K562 (cell line): ENCODE measurements at regions not wholly inside any gene's neighbourhood (a gene's known extent, or its start where the extent isn't known, plus 50 kb on each side); places are given as distances from the start of the nearest gene placed in this dataset.
A peak's percentile ranks its signal among the peaks of the same experiment; 100 is the strongest.
"Not testable (repeated sequence)": the region's sequence is repeated elsewhere in the genome, so short reads cannot be mapped to it uniquely, and the experiment has no call there.

ENCODE experiments used
- ATAC-seq: fragments of 200-7000 bp; cut with Tn5 transposase; 3 replicates; pipeline ENCODE4 v1.9.1; 2020; ENCODE audit warnings: moderate library complexity
- BruUV-seq: library from RNA; stranded (reverse); fragments of 400-500 nt; replicated peaks from 2 replicates; lab custom pipeline; 2021; lab: Mats Ljungman, UMichigan
- CTCF ChIA-PET: fragments of 300-600 bp; formaldehyde crosslinking; extraction: SDS; loops from one replicate; lab custom pipeline; 2021; ENCODE audit warnings: low intra/inter-chr PET ratio; lab: Yijun Ruan, JAX
- POLR2A ChIA-PET: fragments of 300-600, 350-650 bp; sonication (Branson Sonifier 250); formaldehyde crosslinking; extraction: SDS; loops from one replicate; lab custom pipeline; 2021; ENCODE audit warnings: antibody characterized with exemption, inconsistent platforms; lab: Yijun Ruan, JAX
- DNase-seq, 4 experiments: peaks; one replicate each; pipeline versions ENCODE4 v3.0.0 to v3.0.0-alpha.2; 2011 to 2018; ENCODE audit warnings: low spot score in 3 of 4, mixed read lengths in 3 of 4; ENCODE audit errors: extremely low read depth in 1 of 4
- FAIRE-seq: peaks from 2 replicates; lab custom pipeline; 2011; peaks lifted over from hg19 to GRCh38; lab: Jason Lieb, UNC
- H2AFZ ChIP-seq: 2 replicates; pipeline ENCODE4 v1.6.0; 2011; ENCODE audit warnings: low read depth, low read length, control low read depth, inconsistent platforms
- H3K27ac ChIP-seq: fragments of 200-600 bp; 3 replicates; pipeline ENCODE4 v1.8.0; 2011; ENCODE audit warnings: low read depth, mild to moderate bottlenecking, control low read depth, inconsistent platforms, low read length, moderate library complexity, mixed read lengths; ENCODE audit errors: extremely low read depth
- H3K27me3 ChIP-seq, 2 experiments: fragments of 300-600 bp in 1 of 2; 2 replicates in 1 of 2; 3 replicates in 1 of 2; pipeline versions ENCODE4 v1.6.0 to v1.8.0; 2011; ENCODE audit warnings: inconsistent platforms in 2 of 2, low read length in 2 of 2, mild to moderate bottlenecking in 1 of 2, mixed read lengths in 1 of 2, moderate library complexity in 1 of 2; ENCODE audit not compliant: control insufficient read depth in 2 of 2, insufficient read depth in 2 of 2
- H3K36me3 ChIP-seq: fragments of 300-600 bp; 3 replicates; pipeline ENCODE4 v1.8.0; 2011; ENCODE audit warnings: mild to moderate bottlenecking, low read length, inconsistent platforms; ENCODE audit not compliant: control insufficient read depth, insufficient read depth
- H3K4me1 ChIP-seq, 2 experiments: fragments of 200-600 bp in 1 of 2; replicated peaks in 1 of 2; 2 replicates in 1 of 2; 3 replicates in 1 of 2; pipeline versions ENCODE4 v1.5.1 to v1.8.0; 2011; ENCODE audit warnings: inconsistent platforms in 2 of 2, low read length in 2 of 2, mild to moderate bottlenecking in 1 of 2, mixed read lengths in 1 of 2, moderate library complexity in 1 of 2; ENCODE audit not compliant: control insufficient read depth in 2 of 2, insufficient read depth in 2 of 2
- H3K4me2 ChIP-seq: 2 replicates; pipeline ENCODE4 v1.6.1; 2011; ENCODE audit warnings: low read length, control low read depth, inconsistent platforms, mixed read lengths; ENCODE audit not compliant: insufficient read depth
- H3K4me3 ChIP-seq: fragments of 200-600 bp; sonication (generic), shearing (Covaris generic); 2 replicates; pipeline ENCODE4 v1.5.1; 2016; ENCODE audit warnings: control low read depth, inconsistent platforms
- H3K79me2 ChIP-seq: fragments of 200-600 bp; 3 replicates; pipeline ENCODE4 v1.8.0; 2011; ENCODE audit warnings: low read length, inconsistent platforms; ENCODE audit not compliant: control insufficient read depth, insufficient read depth
- H3K9ac ChIP-seq, 2 experiments: 2 replicates each; pipeline versions ENCODE4 v1.6.0 to v1.6.1; 2011; ENCODE audit warnings: low read depth in 2 of 2, low read length in 2 of 2, control low read depth in 1 of 2, inconsistent platforms in 1 of 2, mild to moderate bottlenecking in 1 of 2, mixed read lengths in 1 of 2; ENCODE audit not compliant: insufficient read depth in 1 of 2
- H3K9me1 ChIP-seq: one replicate; pipeline ENCODE4 v1.6.0; 2011; ENCODE audit warnings: inconsistent platforms, mild to moderate bottlenecking, low read length, moderate library complexity; ENCODE audit not compliant: control insufficient read depth, insufficient read depth
- H3K9me3 ChIP-seq: replicated peaks from 2 replicates; pipeline ENCODE4 v1.5.1; 2011; ENCODE audit warnings: low read depth, low read length, inconsistent platforms; ENCODE audit not compliant: control insufficient read depth, insufficient read depth
- H4K20me1 ChIP-seq: replicated peaks from 2 replicates; pipeline ENCODE4 v1.6.1; 2011; ENCODE audit warnings: low read length, inconsistent platforms, mixed read lengths; ENCODE audit not compliant: control insufficient read depth, insufficient read depth
- CCAR2 ChIP-seq: fragments of 200-400 bp; formaldehyde crosslinking; IDR thresholded peaks from 2 replicates; pipeline ENCODE4 v1.6.1; 2017; ENCODE audit warnings: mild to moderate bottlenecking, low read depth, low read length
- E2F3 ChIP-seq: fragments of 250-450 bp; sonication (Bioruptor Pico); IDR thresholded peaks from 2 replicates; pipeline ENCODE4 v1.4.0; 2020; ENCODE audit warnings: mild to moderate bottlenecking
- MTF1 ChIP-seq: fragments of 250-450 bp; sonication (Bioruptor Pico); IDR thresholded peaks from 2 replicates; pipeline ENCODE4 v1.9.0; 2021; ENCODE audit warnings: moderate library complexity, mild to moderate bottlenecking, inconsistent platforms, borderline replicate concordance
- RAD21 ChIP-seq, 2 experiments: fragments of 250-450 bp in 1 of 2; fragments of 450-650 bp in 1 of 2; sonication (Bioruptor Pico) in 1 of 2; formaldehyde crosslinking in 1 of 2; IDR thresholded peaks in 1 of 2; conservative IDR thresholded peaks in 1 of 2; 2 replicates each; pipeline versions ENCODE4 v1.4.0 to v1.8.0; 2020 to 2022; ENCODE audit warnings: mild to moderate bottlenecking in 2 of 2, moderate library complexity in 1 of 2
- RCOR1 ChIP-seq, 2 experiments: IDR thresholded peaks; 2 replicates each; pipeline ENCODE4 v1.6.1; 2012; ENCODE audit warnings: low read depth in 2 of 2, low read length in 2 of 2, borderline replicate concordance in 1 of 2, improper control_type of control experiment in 1 of 2
- ZNF644 ChIP-seq: fragments of 200-800 bp; sonication (Bioruptor generic); IDR thresholded peaks from 2 replicates; pipeline ENCODE4 v1.6.1; 2016; ENCODE audit warnings: low read depth, missing genetic modification characterization, missing compliant biosample characterization
- WGBS: fragments of 100-300 bp; shearing (Covaris generic); methylation state at CpG from one replicate; pipeline ENCODE4 v1.1.6; 2016; ENCODE audit warnings: low coverage, mixed read lengths; ENCODE audit not compliant: insufficient coverage; ENCODE audit errors: missing lambda C conversion rate; 5-methylcytosine and 5-hydroxymethylcytosine counted together
- in situ Hi-C: fragments of 300-500 bp; cut with MboI; formaldehyde crosslinking; loops from 4 replicates; pipeline ENCODE4 v1.15.0; 2018; ENCODE audit warnings: inconsistent platforms, mixed read lengths
- intact Hi-C: fragments of 100-400 bp; cut with micrococcal nuclease; formaldehyde crosslinking; loops from 2 replicates; pipeline ENCODE4 v1.14.2; 2022
- TF ChIP-seq, protein P1 (sequence below), 3 experiments: IDR thresholded peaks in 2 of 3; conservative IDR thresholded peaks in 1 of 3; 2 replicates each; pipeline ENCODE4 v1.5.1; 2011 to 2012; ENCODE audit warnings: low read length in 3 of 3, mild to moderate bottlenecking in 3 of 3, control low read depth in 2 of 3, improper control_type of control experiment in 1 of 3, inconsistent platforms in 1 of 3, low read depth in 1 of 3, mixed read lengths in 1 of 3, moderate library complexity in 1 of 3; ENCODE audit not compliant: insufficient read depth in 2 of 3

DNA sequence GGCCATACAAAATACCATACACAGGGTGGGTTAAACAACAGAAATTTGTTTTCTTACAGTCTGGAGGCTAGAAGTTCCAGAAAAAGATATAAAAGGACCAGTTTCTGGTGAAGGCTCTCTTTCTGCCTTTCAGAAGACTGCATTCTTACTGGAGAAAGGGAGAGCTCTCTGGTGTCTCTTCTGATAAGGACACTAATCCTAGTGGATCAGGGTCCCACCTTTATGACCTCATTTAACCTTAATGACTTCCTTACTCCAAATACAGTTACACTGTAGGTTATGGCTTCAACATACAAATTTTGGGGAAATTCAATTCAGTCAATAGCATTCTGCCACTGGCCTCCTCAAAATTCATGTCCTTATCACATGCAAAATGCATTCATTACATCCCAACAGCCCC, 351.9 kb upstream of the POU5F2 start:
- no peak overlapping the region for H2AFZ ChIP-seq
- H3K9me3 ChIP-seq = no peaks in the 10 kb centered on the region
- H3K4me2 ChIP-seq = no peak overlapping the region
- no peak for DNase-seq
- BruUV-seq = no TSS peak
- ATAC-seq = no peak
- no peak overlapping the region for H3K27ac ChIP-seq
- no peaks in the 10 kb centered on the region for H3K9me1 ChIP-seq
- in situ Hi-C loops = no loop called here
- peaks cover 0 to 11% of the 10 kb centered on the region in 2 experiments; a peak in 3 of 5 replicates for H3K4me1 ChIP-seq
- CTCF ChIA-PET = no interaction called here
- no peaks in the 10 kb centered on the region for H3K79me2 ChIP-seq
- no peaks in the 10 kb centered on the region for H4K20me1 ChIP-seq
- TF ChIP-seq MTF1 (CRISPR knock-in tag) = no peak
- no peak for TF ChIP-seq E2F3 (CRISPR knock-in tag)
- no peak for TF ChIP-seq CCAR2
- no peak for TF ChIP-seq ZNF644 (tag)
- TF ChIP-seq RCOR1 (IDR thresholded peaks at IDR 0.05; ENCODE audit: borderline replicate concordance in 1 of 2, low read depth in 2 of 2, low read length in 2 of 2) = no peak
- TF ChIP-seq, all 486 proteins: peak for 0
- POLR2A ChIA-PET = no interaction called here
- no peak overlapping the region for H3K9ac ChIP-seq
- no peak overlapping the region for H3K4me3 ChIP-seq
- no peaks in the 10 kb centered on the region for H3K27me3 ChIP-seq
- H3K36me3 ChIP-seq = no peaks in the 10 kb centered on the region
- FAIRE-seq = no peak
- intact Hi-C loops = no loop called here

DNA sequence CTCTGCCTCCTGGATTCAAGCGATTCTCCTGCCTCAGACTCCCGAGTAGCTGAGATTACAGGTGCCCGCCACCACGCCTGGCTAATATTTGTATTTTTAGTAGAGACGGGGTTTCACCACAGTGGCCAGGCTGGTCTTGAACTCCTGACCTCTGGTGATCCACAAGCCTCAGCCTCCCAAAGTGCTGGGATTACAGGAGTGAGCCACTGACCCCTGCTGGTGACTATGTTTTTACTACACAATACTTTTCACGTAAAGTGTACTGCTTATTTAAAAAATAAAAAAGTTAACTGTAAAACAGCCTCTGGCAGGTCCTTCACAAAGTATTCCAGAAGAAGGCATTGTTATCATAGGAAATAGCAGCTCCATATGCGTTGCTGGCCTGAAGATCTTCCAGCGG, 345.2 kb upstream of the POU5F2 start:
- ATAC-seq = peak; percentile 78

More for the DNA sequence above, 345.2 kb upstream of the POU5F2 start:
- DNase-seq (peak in 1 of 4 experiments; percentile 52), FAIRE-seq (peak; percentile 64)
- H3K9me3 ChIP-seq, H3K4me3 ChIP-seq, H4K20me1 ChIP-seq, H3K9me1 ChIP-seq, H3K27ac ChIP-seq, BruUV-seq, H3K36me3 ChIP-seq, POLR2A ChIA-PET, H3K4me2 ChIP-seq, in situ Hi-C loops, CTCF ChIA-PET, H3K4me1 ChIP-seq, H3K79me2 ChIP-seq, H3K9ac ChIP-seq, H3K27me3 ChIP-seq, H2AFZ ChIP-seq: not testable (repeated sequence)
- WGBS = 18% methylated on average over 8 of the region's 8 CpGs
- TF ChIP-seq RAD21 (CRISPR knock-in tag; conservative IDR thresholded peaks at IDR 0.05 in 1 of 2, IDR thresholded peaks at IDR 0.05 in 1 of 2) = peak; percentile 26 to 47; a peak in 2 of 4 replicates
- TF ChIP-seq, protein P1, sequence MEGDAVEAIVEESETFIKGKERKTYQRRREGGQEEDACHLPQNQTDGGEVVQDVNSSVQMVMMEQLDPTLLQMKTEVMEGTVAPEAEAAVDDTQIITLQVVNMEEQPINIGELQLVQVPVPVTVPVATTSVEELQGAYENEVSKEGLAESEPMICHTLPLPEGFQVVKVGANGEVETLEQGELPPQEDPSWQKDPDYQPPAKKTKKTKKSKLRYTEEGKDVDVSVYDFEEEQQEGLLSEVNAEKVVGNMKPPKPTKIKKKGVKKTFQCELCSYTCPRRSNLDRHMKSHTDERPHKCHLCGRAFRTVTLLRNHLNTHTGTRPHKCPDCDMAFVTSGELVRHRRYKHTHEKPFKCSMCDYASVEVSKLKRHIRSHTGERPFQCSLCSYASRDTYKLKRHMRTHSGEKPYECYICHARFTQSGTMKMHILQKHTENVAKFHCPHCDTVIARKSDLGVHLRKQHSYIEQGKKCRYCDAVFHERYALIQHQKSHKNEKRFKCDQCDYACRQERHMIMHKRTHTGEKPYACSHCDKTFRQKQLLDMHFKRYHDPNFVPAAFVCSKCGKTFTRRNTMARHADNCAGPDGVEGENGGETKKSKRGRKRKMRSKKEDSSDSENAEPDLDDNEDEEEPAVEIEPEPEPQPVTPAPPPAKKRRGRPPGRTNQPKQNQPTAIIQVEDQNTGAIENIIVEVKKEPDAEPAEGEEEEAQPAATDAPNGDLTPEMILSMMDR (IDR thresholded peaks at IDR 0.05 in 2 of 3, conservative IDR thresholded peaks at IDR 0.05 in 1 of 3; ENCODE audit: insufficient read depth in 2 of 3, low read depth in 1 of 3, low read length in 3 of 3) = peak in 2 of 3 experiments; percentile 12 to 49; a peak in 2 of 6 replicates
- intact Hi-C loops = loop anchor here (10.0 kb wide), 1 partner anchor 172 kb away; no protein-coding TSS in a partner anchor
